HG02973 (cell line): ENCODE measurements at regions not wholly inside any gene's neighbourhood (a gene's known extent, or its start where the extent isn't known, plus 50 kb on each side); places are given as distances from the start of the nearest gene placed in this dataset.

Experiments
- ATAC-seq: cut with Tn5 transposase; IDR thresholded peaks from one replicate; pipeline ENCODE4 v1.9.1; 2021; ENCODE audit warnings: moderate library complexity; ENCODE audit not compliant: unreplicated experiment

DNA sequence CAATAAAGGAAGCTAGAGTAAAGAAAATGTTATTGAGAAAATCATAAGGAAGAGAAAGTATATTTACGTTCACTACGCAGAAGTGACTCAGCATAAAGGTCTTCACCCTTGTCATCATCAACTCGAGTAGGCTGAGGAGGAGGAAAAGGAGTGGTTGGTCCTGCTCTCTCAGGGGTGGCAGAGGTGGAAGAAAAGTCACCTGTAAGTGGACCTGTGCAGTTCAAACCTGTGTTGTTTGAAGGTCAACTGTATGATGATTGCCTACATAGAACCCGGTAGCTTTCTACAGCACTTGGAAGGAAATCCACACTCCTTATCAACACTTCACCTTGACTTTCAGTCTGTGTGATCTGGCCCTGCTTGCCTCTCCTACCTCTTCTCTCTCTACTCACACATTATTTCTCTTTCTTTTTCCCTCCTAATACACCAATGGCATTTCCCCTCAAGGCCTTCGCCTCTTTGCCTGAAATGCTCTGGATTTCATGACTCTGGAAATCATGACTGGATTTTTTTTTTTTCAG lies 109.3 kb upstream of the CPEB4 start:
- ATAC-seq: no peak

DNA sequence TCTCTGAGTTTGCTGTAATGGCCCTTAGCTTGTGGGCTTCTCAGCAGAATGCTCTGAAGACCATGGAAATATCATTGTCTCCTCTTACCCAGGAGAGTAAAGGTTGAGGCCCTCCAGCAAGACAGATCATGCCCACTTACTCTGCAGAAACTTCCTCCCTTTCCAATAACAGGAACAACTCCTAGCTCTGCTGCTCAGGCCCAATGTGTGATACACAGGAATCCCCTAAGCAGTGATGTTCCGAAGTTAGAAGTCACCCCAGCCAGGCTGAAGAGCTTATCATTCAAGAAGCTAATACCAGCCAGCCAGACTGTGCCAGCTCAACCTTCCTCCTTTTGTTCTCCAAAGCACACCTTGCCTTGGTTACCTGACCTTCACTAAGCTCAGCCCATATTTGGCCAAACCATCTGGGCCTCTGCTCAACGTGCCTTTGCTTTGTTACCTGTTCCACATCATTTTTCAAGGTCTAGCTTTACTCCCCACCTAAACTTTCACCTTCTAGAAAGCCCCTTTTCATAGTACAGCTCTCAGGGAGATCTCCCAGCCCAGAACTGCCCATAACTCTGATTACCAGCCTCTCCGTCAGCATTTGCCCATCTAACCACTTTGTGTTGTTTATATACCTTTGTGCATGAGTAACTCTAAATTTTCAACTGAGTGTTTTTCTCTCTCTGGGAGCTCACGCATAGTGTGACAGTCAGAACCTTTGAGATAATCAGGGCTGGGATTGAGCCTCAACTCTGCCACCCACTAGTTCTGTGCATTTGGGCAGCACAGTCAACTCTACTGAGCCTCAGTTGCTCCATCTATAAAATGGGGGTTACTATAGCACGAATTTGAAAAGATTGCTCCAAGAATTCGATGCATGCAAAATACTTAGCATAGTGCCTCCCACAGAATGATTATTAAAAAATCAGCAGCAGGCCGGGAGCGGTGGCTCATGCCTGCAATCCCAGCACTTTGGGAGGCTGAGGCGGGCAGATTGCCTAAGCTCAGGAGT lies 107.6 kb upstream of the CPEB4 start:
- ATAC-seq: no peak

DNA sequence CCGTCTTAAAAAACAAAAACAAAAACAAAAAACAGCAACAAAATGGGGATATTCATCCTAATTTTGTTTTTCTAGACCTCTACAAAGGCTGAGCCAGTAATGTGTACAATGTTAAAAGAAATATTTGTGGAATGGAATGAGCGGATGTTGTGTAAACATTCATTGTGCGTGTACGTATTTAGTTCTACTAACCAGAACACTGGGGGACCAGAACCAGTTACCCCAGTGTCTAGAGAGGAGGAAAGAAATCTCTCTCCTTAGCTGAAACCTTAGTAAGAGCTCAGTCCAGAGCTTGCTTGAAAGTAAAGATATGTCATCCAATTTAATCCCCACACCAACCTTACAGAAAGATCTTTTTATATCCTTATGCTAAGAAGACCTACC lies 106.7 kb upstream of the CPEB4 start:
- ATAC-seq: no peak

DNA sequence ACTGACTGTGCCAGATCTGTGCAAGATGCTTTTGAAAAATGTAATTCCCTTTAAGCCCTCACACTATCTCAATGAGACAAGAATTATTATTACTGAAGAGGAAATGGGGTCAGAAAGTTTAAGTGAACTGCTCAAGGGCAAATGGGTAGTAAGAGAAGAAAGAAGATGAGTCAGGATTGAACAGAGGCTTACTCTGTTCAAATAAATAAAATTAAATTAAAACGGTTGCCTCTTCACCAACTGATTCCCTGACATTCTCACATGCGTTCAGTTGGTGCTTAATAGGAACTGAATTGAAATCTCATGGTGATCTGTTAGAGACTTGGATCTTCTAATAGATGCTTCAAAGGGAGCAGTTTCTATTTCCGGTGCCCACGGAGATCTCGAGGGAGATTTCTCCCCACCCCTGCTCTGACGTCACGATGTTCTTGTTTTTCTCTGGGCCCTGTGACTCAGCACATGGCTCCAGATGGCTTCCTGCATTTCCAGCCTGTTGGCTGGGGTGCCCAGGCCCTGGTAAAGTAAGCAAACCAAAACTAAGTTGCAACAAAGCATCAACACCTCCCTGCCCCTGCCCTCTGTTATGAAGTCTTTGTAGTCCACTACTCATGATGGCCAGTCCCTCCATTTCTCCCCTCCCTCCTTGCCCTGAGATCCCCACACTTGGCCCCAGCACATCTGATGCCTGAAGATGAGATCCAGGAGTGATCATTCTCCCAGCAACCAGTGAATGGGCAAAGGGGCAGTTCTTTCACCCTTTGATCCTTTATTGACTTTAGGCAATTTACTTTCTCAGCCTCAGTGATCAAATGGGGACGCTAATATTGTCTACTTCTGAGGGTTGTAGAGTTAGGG lies 106.1 kb upstream of the CPEB4 start:
- ATAC-seq: no peak

DNA sequence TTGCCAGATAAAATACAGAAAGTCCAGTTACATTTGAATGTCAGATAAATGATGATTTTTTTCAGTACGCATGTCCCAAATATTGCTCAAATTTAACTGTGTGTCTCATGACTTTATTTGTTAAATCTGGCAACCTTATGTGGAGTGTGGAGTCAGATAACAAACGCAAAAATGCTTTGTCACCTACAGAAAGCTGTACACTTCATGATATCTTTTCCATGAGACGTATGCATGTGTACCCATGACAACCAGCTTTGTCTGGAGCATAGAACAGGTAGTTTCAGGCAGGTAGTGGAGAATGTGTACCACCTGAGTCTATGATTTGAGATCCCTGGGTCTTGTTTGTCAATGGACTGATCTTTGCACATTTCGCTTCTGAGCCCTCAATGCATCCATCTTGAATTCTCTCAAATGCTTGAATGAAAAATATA lies 105.5 kb upstream of the CPEB4 start:
- ATAC-seq: no peak

DNA sequence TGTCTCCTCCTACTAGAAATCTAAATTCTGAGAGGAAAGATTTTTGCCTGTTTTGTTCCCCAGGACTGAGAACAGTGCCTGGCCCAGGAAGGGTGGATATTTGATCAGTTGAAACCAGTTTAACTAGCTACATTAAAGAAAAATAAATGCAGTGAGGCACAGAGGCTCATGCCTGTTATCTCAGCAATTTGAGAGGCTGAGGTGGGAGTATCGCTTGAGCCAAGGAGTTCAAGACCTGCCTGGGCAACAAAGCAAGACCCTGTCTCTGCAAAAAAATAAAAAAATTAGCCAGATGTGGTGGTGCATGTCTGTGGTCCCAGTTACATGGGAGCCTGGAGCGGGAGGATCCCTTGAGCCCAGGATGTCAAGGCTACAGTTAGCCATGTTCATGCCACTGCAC lies 104.8 kb upstream of the CPEB4 start:
- ATAC-seq: no peak

DNA sequence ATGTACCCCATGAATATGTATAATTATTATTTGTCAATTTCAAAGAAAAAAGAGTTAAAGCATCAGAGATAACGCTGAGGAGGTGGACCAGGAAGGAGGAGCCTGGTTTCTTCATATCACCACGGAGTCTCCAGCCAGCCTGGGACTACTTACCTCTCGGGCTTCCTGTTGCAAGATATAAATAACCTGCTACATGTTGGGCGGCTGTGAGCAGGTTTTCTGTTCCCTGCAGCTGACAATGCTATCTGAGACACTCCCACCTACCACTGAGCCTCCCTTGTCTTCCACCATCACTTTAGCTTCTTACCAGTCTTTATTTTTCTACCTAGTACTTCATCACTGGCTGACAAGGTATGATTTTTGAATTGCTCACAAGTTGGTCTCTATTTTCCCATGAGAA lies 102.7 kb upstream of the CPEB4 start:
- ATAC-seq: no peak

DNA sequence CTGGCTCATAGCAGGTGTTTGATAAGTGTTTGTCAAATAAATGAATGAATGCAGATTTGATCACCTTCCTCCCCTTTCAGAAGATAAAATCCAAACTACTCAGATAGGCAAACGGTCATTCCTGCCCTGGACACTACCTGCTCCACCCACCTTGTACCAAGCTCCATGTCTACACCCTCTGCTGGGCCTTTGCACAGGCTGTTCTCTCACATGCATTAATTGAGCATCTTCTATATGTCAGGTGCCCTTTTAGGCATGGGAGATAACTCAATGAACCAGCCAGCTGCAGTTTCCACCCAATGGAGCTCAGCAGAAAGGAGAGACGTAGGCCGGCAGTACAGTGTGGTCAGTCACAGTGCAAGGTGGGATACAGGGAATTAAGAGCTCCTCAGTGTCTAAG lies 102.3 kb upstream of the CPEB4 start:
- ATAC-seq: no peak

DNA sequence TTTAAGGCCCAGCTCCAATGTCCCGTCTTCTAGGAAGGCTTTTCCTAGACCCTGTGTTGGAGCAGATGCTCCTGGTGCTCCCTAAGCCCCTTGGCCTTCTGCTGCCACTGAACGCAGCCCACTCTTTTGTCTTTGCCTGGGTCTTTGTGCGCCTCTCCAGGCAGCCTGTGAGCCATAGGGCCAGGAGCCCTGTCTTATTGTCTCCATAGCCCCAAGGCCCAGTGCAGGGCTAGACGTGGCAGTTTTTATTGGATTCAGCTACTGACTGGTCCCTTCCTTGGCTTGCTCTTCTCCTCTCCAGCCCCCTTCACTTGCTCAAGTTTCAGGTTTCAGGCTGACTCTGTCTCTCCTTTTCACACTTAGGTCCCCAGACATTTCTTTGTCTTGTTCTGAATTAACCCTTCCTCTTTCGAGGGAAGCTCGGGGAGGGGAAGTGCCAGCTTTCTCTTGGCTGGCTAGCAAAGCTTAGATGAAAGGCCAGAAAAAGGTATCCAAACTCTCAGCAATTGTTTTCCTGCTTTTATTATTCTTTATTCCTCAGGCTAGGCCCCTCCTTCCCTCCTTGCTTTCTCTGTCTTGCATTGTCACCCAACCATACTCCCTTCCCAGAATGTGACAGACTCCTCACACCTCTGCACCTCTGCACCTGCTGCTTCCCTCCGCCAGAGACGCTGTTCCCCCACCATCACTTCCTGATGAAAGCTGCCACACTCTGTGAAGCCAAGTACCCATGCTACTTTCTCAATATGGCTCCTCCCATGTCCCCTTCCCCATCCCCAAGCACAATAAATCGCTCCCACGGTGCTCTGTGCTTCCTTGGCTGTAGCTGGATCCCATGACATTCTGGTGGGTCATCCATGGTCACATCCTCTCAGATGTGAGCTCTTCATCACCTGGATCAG lies 101.6 kb upstream of the CPEB4 start:
- peak; percentile 67 for ATAC-seq

DNA sequence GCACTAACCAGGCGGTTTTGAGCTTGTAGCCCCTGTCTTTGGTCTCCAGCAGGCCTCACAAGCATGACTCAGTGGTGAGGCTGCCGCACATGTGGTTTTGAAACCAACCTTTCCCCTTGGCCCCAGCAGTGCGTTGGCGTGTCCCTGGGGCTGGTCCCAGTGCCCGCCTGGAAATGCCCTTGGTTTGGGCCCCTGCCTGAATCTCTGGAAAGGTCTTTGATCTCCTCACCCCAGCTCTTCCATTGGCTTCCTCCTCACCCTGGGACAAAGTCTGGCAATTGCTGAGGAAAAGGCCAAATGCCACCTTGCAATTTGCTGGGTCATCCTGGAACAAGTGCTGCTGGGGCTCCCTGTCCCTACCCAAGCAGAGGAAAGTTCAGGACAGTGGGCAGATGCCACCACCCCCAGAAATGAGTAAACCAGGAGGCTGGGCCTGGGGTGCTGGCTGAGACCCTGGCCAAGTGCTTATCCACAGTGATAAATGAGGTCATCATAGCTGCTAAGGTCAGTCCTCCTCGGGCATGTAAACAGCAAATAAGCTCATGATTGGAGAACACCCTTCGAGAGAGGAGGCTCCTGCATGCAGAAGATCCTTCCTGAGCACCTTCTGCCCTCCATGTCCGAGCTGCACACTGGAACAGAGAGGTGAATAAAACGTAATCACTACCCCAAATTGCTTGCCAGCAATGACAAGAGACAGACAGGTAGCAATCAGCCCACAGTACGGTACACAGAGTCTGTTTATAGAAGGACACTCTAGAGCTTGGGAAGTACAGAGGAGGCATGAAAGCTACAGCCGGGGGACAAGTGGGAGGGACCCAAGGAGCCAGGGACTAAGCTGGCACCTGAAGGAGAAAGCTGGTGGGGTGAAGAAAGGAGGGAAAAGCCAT lies 98.9 kb upstream of the CPEB4 start:
- ATAC-seq: no peak

DNA sequence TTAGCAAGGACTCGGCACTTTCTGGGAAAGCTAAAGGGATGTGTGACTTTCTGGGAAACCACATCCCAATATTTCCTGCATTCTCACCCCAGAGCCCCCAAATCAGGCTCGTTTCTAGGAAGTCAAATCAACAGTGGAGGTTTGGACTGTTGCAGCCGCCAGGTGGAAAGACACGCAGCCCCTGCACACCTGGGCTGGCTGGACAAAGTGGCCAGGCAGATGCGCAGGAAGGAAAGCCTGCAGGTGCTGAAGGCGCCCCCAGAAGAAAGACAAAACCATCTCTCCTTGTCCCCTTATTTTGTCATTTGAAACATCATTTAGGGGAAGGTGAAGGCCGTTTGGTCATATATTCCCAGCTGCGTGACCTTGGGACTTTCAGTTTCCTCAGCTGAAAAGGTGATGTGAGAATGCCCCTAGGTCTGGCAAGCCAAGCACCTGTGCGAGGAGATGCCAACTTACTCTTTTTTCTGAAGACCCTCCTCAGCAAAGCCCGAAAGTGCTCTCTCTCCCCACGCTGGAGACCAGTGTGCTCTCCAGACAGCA lies 97.9 kb upstream of the CPEB4 start:
- no peak for ATAC-seq

DNA sequence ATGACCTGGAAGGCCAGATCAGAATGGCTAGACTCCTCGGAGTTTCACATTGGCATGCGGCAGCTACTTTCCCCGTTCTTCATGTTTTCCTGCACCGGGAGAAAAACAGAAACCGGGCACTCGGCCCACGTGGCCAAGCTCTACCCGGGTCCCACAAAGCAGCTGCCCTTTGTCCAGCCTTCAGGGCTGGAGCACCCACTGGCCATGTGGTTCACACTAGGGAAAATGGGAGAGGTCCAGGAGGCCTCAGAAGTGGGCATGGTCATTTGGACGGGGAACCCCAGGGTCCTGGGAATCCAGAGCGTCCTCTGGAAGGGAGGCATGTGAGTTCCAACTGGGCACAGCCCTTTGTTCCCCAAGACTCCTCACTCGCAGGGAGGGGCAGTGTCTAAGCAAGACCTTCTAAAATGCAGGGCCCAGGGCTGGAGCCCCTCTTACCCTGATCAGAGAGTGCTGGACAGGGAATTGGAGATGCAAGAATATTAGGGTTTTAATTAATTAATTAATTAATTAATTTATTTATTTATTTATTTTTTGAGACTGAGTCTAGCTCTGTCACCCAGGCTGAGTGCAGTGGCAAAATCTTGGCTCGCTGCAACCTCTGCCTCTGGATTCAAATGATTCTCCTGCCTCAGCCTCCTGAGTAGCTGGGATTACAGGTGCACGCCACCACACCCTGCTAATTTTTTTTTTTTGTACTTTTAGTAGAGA lies 97.2 kb upstream of the CPEB4 start:
- no peak for ATAC-seq

DNA sequence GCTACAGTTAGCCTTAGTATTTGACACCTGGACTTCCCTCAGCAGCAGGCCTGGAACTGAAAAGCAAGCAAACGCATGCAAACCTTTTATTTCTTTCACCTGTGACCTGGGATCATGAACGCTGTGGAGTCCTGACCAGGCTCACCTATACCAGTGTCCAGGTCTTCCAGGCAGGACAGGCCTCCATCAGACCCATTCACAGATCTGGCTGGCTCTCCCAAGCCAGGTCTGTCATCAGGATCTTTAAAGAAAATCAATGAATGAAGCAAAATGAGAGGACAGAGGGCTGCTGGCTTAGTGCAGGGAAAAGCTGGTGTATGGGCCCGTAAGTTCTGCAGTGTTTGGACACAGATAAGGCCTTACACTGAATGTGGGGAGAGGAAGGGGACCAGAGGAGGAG lies 96.3 kb upstream of the CPEB4 start:
- ATAC-seq: no peak

DNA sequence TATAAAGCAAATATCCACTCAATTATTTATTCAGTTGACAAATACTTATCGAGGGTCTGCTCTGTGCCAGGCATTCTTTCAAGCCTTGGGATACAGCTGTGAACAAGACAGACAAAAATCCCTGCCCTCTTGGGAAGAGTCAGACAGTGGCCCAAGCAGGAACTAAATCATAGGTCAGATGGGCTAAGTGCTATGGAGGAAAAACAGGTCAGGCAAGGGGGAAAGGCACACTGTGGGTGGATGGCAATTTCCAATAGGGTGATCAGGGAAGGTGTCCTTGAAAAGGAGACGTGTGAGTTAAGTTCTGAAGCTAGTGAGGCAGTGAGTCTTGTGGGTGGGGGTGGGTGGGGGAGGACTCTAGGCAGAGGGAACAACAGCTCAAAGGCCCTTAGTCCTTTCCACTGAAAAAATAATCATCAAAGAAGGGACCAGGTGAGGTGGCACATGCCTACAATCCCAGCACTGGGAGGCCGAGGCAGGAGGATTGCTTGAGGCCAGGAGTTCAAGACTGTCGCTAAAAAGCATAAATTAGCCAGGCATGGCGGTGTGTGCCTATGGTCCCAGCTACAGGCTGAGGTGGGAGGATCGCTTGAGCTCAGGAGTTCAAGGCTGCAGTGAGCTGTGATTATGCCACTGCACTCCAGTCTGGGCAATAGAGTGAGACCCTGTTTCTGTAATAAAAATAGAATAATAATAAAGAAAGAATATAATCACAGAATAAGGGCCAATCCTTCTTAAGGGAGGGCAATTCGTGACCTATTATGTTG lies 95.2 kb upstream of the CPEB4 start:
- no peak for ATAC-seq

DNA sequence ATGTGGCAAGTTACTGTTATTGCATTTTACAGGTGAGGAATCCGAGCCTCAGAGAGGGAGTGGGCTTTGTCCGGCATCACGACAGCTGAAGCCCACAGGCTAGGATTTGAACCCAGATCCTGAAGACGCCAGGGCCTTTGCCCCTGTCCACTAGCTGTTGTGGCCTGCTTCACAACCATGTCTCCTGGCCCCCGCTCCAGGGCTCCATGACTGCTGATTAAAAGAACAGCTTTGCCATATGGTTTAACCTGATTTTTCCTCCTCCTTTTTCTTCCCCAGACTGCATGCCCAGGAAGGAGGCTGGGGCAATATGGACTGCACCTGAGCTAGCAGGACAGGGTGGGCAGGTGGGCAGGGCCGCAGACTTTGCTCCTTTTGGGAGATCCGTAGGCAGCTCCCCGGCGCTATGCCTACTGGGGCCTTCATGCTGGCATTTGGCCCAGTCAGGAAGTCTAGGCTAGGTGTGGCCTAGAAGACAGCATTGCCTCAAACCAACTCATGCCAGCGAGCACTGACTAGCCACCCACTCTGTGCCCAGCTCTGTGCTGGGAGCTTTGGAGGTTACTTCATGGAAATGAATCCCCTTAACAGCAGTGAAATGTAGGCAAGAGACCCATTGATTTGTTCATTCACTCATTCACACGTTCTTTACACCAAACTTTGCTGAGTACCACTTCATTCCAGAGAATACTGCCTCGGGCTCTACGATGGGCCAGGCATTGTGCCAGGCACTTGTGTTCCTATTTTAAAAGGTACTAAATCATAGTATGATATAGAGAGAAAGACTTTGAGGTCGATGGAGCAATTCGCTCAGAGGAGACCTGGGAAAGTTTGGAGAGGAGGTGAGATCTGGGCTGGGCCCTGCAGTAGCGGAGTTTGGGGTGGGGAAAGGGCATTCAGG lies 94.3 kb upstream of the CPEB4 start:
- ATAC-seq: no peak

DNA sequence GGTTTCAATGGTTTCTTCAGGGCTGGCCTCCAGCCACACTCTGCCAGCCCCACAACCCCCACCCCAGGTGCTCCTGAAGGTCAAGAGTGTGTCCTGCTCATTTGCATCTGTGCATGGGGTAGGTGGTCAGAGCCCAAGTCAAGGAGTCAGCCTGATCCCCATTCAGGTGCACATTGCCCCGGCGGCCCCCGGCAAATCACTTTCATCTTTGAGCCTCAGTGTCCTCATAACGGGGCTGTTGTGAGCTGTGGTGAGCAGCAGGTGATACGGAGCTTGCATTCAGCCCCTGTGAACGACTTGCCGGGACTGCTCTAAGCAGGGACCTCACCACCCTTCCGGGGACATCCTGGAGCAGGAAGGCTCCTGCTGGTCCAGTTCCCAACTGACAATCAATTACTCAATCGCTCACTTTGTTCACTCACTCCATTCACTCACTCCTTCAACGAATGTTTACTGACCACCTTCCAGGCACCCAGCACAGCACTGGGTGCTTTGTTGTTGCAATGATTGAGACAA lies 93.2 kb upstream of the CPEB4 start:
- ATAC-seq: no peak

DNA sequence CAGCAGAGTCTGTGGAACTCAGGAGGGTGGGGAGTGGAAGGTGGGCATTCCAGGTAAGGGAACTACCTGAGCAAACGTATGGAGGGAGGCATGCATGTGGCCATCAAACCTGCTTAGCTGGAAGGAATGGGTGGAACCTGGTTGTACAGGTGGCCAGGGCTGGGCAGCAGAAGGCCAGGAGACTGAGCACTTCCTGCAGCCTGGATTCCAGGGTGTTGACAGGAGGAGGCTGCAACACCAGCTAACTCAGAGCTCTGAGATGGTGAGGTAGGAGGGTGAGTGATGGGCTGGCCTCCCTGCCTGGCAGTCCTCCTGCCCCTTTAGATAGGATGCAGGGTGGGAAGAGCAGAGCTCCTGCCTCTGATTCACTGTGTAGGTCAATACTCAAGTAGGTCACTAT lies 92.5 kb upstream of the CPEB4 start:
- no peak for ATAC-seq
